H9 (cell line): ENCODE measurements at regions not wholly inside any gene's neighbourhood (a gene's known extent, or its start where the extent isn't known, plus 50 kb on each side); places are given as distances from the start of the nearest gene placed in this dataset.
A peak's percentile ranks its signal among the peaks of the same experiment; 100 is the strongest.

Experiments
- DNase-seq: peaks from one replicate; pipeline ENCODE4 v3.0.0-alpha.2; 2017
- H2AFZ ChIP-seq: one replicate; pipeline ENCODE4 v1.6.1; 2013; ENCODE audit warnings: mild to moderate bottlenecking, low read length, control low read depth, moderate library complexity
- H2AK5ac ChIP-seq: 2 replicates; pipeline ENCODE4 v1.6.1; 2013; ENCODE audit warnings: low read length, control low read depth, mixed read lengths; ENCODE audit not compliant: insufficient read length
- H2BK120ac ChIP-seq: one replicate; pipeline ENCODE4 v1.6.1; 2013; ENCODE audit warnings: low read depth, mild to moderate bottlenecking, low read length, control low read depth, inconsistent platforms; ENCODE audit not compliant: poor library complexity, severe bottlenecking
- H2BK12ac ChIP-seq: 2 replicates; pipeline ENCODE4 v1.6.1; 2013; ENCODE audit warnings: low read length, control low read depth, mixed read lengths, low read depth; ENCODE audit not compliant: insufficient read length
- H2BK15ac ChIP-seq: 2 replicates; pipeline ENCODE4 v1.6.1; 2013; ENCODE audit warnings: low read depth, low read length, control low read depth
- H2BK20ac ChIP-seq: one replicate; pipeline ENCODE4 v1.6.1; 2013; ENCODE audit warnings: low read depth, mild to moderate bottlenecking, low read length, control low read depth, inconsistent platforms; ENCODE audit not compliant: poor library complexity, severe bottlenecking
- H2BK5ac ChIP-seq: 2 replicates; pipeline ENCODE4 v1.6.1; 2013; ENCODE audit warnings: low read length, control low read depth, mixed read lengths; ENCODE audit not compliant: insufficient read length
- H3K14ac ChIP-seq: 2 replicates; pipeline ENCODE4 v1.6.1; 2013; ENCODE audit warnings: low read length, control low read depth; ENCODE audit not compliant: insufficient read depth
- H3K18ac ChIP-seq: 2 replicates; pipeline ENCODE4 v1.6.1; 2013; ENCODE audit warnings: low read depth, mild to moderate bottlenecking, mixed read lengths, low read length, control low read depth; ENCODE audit not compliant: insufficient read length
- H3K23ac ChIP-seq: 2 replicates; pipeline ENCODE4 v1.6.1; 2013; ENCODE audit warnings: low read length, control low read depth, mixed read lengths, low read depth; ENCODE audit not compliant: insufficient read length
- H3K23me2 ChIP-seq: 2 replicates; pipeline ENCODE4 v1.6.1; 2013; ENCODE audit warnings: low read depth, mild to moderate bottlenecking, mixed read lengths, low read length, control low read depth; ENCODE audit not compliant: insufficient read length, poor library complexity, severe bottlenecking
- H3K27ac ChIP-seq: 2 replicates; pipeline ENCODE4 v1.5.1; 2013; ENCODE audit warnings: low read length, control low read depth, mixed read lengths, low read depth; ENCODE audit not compliant: insufficient read length
- H3K27me3 ChIP-seq: 2 replicates; pipeline ENCODE4 v1.6.1; 2013; ENCODE audit warnings: low read length, control low read depth, inconsistent platforms; ENCODE audit not compliant: insufficient read depth
- H3K4ac ChIP-seq: 2 replicates; pipeline ENCODE4 v1.6.1; 2013; ENCODE audit warnings: low read depth, mild to moderate bottlenecking, control low read depth, inconsistent platforms, low read length, moderate library complexity
- H3K4me1 ChIP-seq: 2 replicates; pipeline ENCODE4 v1.6.1; 2013; ENCODE audit warnings: low read length, control low read depth, inconsistent platforms; ENCODE audit not compliant: insufficient read depth
- H3K4me2 ChIP-seq: 2 replicates; pipeline ENCODE4 v1.6.1; 2013; ENCODE audit warnings: low read length, control low read depth, mixed read lengths; ENCODE audit not compliant: insufficient read length, insufficient read depth
- H3K56ac ChIP-seq: 2 replicates; pipeline ENCODE4 v1.6.1; 2013; ENCODE audit warnings: low read depth, mild to moderate bottlenecking, mixed read lengths, low read length, control low read depth; ENCODE audit not compliant: insufficient read length
- H3K79me1 ChIP-seq: 2 replicates; pipeline ENCODE4 v1.6.1; 2013; ENCODE audit warnings: low read depth, mild to moderate bottlenecking, moderate library complexity, low read length, control low read depth, inconsistent platforms; ENCODE audit not compliant: insufficient read depth, poor library complexity, severe bottlenecking
- H3K79me2 ChIP-seq: 2 replicates; pipeline ENCODE4 v1.6.1; 2013; ENCODE audit warnings: low read length, control low read depth, inconsistent platforms; ENCODE audit not compliant: insufficient read depth
- H3K9ac ChIP-seq: 2 replicates; pipeline ENCODE4 v1.6.1; 2013; ENCODE audit warnings: low read length, control low read depth, mixed read lengths; ENCODE audit not compliant: insufficient read length; ENCODE audit errors: extremely low read depth
- H3K9me3 ChIP-seq: one replicate; pipeline ENCODE4 v1.6.1; 2013; ENCODE audit warnings: low read depth, low read length, inconsistent platforms; ENCODE audit not compliant: control insufficient read depth
- H3T11ph ChIP-seq: one replicate; pipeline ENCODE4 v1.6.1; 2013; ENCODE audit warnings: mild to moderate bottlenecking, low read length, control low read depth, inconsistent platforms
- H4K20me1 ChIP-seq: one replicate; pipeline ENCODE4 v1.6.1; 2013; ENCODE audit not compliant: control insufficient read depth, insufficient read length, insufficient read depth
- H4K5ac ChIP-seq: 2 replicates; pipeline ENCODE4 v1.6.1; 2013; ENCODE audit warnings: low read depth, mild to moderate bottlenecking, mixed read lengths, low read length, control low read depth; ENCODE audit not compliant: insufficient read length
- H4K8ac ChIP-seq: replicated peaks from 2 replicates; pipeline ENCODE4 v1.6.1; 2013; ENCODE audit warnings: low read length, control low read depth, mixed read lengths, low read depth; ENCODE audit not compliant: insufficient read length
- H4K91ac ChIP-seq: 2 replicates; pipeline ENCODE4 v1.6.1; 2013; ENCODE audit warnings: low read depth, mild to moderate bottlenecking, moderate library complexity, mixed read lengths, low read length, control low read depth; ENCODE audit not compliant: insufficient read length
- H3K27ac Mint-ChIP-seq, 3 experiments: 2 replicates in 2 of 3; 3 replicates in 1 of 3; pipeline ENCODE4 v1.8.0; 2020 to 2021; ENCODE audit warnings: mixed read lengths in 3 of 3, mild to moderate bottlenecking in 1 of 3, moderate library complexity in 1 of 3
- H3K27me3 Mint-ChIP-seq: 2 replicates; pipeline ENCODE4 v1.8.0; 2021; ENCODE audit warnings: low read depth, mild to moderate bottlenecking, moderate library complexity, mixed read lengths
- H3K36me3 Mint-ChIP-seq, 3 experiments: 2 replicates in 2 of 3; 3 replicates in 1 of 3; pipeline ENCODE4 v1.8.0; 2020 to 2021; ENCODE audit warnings: low read depth in 3 of 3, mixed read lengths in 3 of 3; ENCODE audit not compliant: insufficient read depth in 1 of 3
- H3K4me1 Mint-ChIP-seq, 2 experiments: 2 replicates each; pipeline ENCODE4 v1.8.0; 2020; ENCODE audit warnings: mixed read lengths in 2 of 2
- H3K4me3 Mint-ChIP-seq, 2 experiments: 2 replicates in 1 of 2; 3 replicates in 1 of 2; pipeline ENCODE4 v1.8.0; 2020 to 2021; ENCODE audit warnings: mild to moderate bottlenecking in 2 of 2, mixed read lengths in 2 of 2, moderate library complexity in 1 of 2
- H3K9me3 Mint-ChIP-seq, 2 experiments: 2 replicates in 1 of 2; 3 replicates in 1 of 2; pipeline ENCODE4 v1.8.0; 2020; ENCODE audit warnings: mild to moderate bottlenecking in 2 of 2, mixed read lengths in 2 of 2, moderate library complexity in 1 of 2
- CTCF ChIP-seq: fragments of 200-600 bp; sonication (generic); conservative IDR thresholded peaks from 3 replicates; pipeline ENCODE4 v1.8.0; 2021; ENCODE audit warnings: antibody characterized with exemption, mild to moderate bottlenecking
- WGBS: extraction: QIAGEN DNeasy Blood & Tissue Kit; methylation state at CpG from one replicate; pipeline ENCODE4 v1.1.7; 2013; ENCODE audit warnings: missing lambda C conversion rate, low lambda C conversion rate, mixed read lengths; ENCODE audit not compliant: insufficient read length; ENCODE audit errors: extremely low coverage; 5-methylcytosine and 5-hydroxymethylcytosine counted together

GRCh38 chr5:92907938-92908606 lies 672.9 kb downstream of the NR2F1-AS1 start:
- no CpG with 5 or more reads among the region's 2 CpGs for WGBS
- no peak overlapping the region for H4K91ac ChIP-seq
- H4K20me1 ChIP-seq, result no peaks in the 10 kb centered on the region
- H2BK120ac ChIP-seq, result no peak overlapping the region
- Mint-ChIP-seq H3K4me3 (no peak overlapping the region), H3K36me3 (no peaks in the 10 kb centered on the region), H3K27ac (0 out of 7 replicates have a peak overlapping the region, but pooled peaks of 1 of the 3 experiments have one; percentile 17), H3K27me3 (no peaks in the 10 kb centered on the region; the same call in 1 of the 2 replicates), H3K4me1 (peaks cover 36 to 37% of the 10 kb centered on the region in 2 experiments), H3K9me3 (no peaks in the 10 kb centered on the region; a peak in 1 of 5 replicates)
- no peak for DNase-seq
- no peak overlapping the region for H3K23ac ChIP-seq
- H3K4me2 ChIP-seq, result no peak overlapping the region
- H3K4me1 ChIP-seq, result peaks cover 5% of the 10 kb centered on the region; the same call in 1 of the 2 replicates
- no peak overlapping the region for H3K9ac ChIP-seq
- no peak overlapping the region for H3K14ac ChIP-seq
- no peak overlapping the region for H3K4ac ChIP-seq
- H3K56ac ChIP-seq, result no peak overlapping the region
- H3K18ac ChIP-seq, result no peak overlapping the region
- H2BK5ac ChIP-seq, result no peak overlapping the region
- H3K79me2 ChIP-seq, result no peaks in the 10 kb centered on the region
- H2BK20ac ChIP-seq, result no peak overlapping the region
- H2AFZ ChIP-seq, result no peak overlapping the region
- H3K27me3 ChIP-seq, result no peaks in the 10 kb centered on the region
- no peaks in the 10 kb centered on the region for H3K9me3 ChIP-seq
- H3K79me1 ChIP-seq, result no peaks in the 10 kb centered on the region
- no peak overlapping the region for H3T11ph ChIP-seq
- no peak overlapping the region for H2BK12ac ChIP-seq
- no peaks in the 10 kb centered on the region for H3K23me2 ChIP-seq
- no peak overlapping the region for H4K5ac ChIP-seq
- H2BK15ac ChIP-seq, result no peak overlapping the region
- H3K27ac ChIP-seq, result no peak overlapping the region
- TF ChIP-seq CTCF, result no peak
- no peak overlapping the region for H4K8ac ChIP-seq
- H2AK5ac ChIP-seq, result no peak overlapping the region
